Neural progenitor cell (in vitro differentiated cells): ENCODE measurements at regions not wholly inside any gene's neighbourhood (a gene's known extent, or its start where the extent isn't known, plus 50 kb on each side); places are given as distances from the start of the nearest gene placed in this dataset.

Experiments
- DNase-seq: peaks from one replicate; pipeline ENCODE4 v3.0.0-alpha.2; 2016; ENCODE audit warnings: low spot score
- H2AFZ ChIP-seq: fragments of 200-600 bp; sonication (generic); replicated peaks from 2 replicates; pipeline ENCODE4 v1.6.1; 2016; ENCODE audit warnings: antibody characterized with exemption
- H3F3A ChIP-seq: fragments of 200-600 bp; sonication (generic); 2 replicates; pipeline ENCODE4 v1.6.1; 2016; ENCODE audit warnings: antibody characterized with exemption, low read depth
- H3K27ac ChIP-seq: fragments of 200-600 bp; sonication (generic); 2 replicates; pipeline ENCODE4 v1.5.1; 2016; ENCODE audit warnings: mild to moderate bottlenecking
- H3K27me3 ChIP-seq: fragments of 200-600 bp; sonication (generic); 2 replicates; pipeline ENCODE4 v1.6.1; 2016; ENCODE audit warnings: mild to moderate bottlenecking, moderate library complexity
- H3K36me3 ChIP-seq: fragments of 200-600 bp; sonication (generic); 2 replicates; pipeline ENCODE4 v1.5.1; 2016
- H3K4me1 ChIP-seq: fragments of 200-600 bp; sonication (generic); 2 replicates; pipeline ENCODE4 v1.6.1; 2016; ENCODE audit warnings: mixed run types
- H3K4me2 ChIP-seq: fragments of 200-600 bp; sonication (generic); 2 replicates; pipeline ENCODE4 v1.6.1; 2016
- H3K4me3 ChIP-seq: fragments of 200-600 bp; sonication (generic); 2 replicates; pipeline ENCODE4 v1.5.1; 2016
- H3K79me2 ChIP-seq: fragments of 200-600 bp; sonication (generic); 2 replicates; pipeline ENCODE4 v1.6.1; 2016; ENCODE audit warnings: low read depth
- H3K9ac ChIP-seq: fragments of 200-600 bp; sonication (generic); 2 replicates; pipeline ENCODE4 v1.6.1; 2016
- H3K9me3 ChIP-seq: fragments of 200-600 bp; sonication (generic); 2 replicates; pipeline ENCODE4 v1.5.1; 2016; ENCODE audit warnings: low read depth
- H4K20me1 ChIP-seq: fragments of 200-600 bp; sonication (generic); 2 replicates; pipeline ENCODE4 v1.6.1; 2016; ENCODE audit warnings: low read depth
- H3K27ac Mint-ChIP-seq: 3 replicates; pipeline ENCODE4 v1.8.0; 2021; ENCODE audit warnings: mixed read lengths
- H3K27me3 Mint-ChIP-seq: 2 replicates; pipeline ENCODE4 v1.8.0; 2022; ENCODE audit warnings: low read depth, mild to moderate bottlenecking, inconsistent platforms, moderate library complexity, mixed read lengths; ENCODE audit not compliant: insufficient read depth
- H3K36me3 Mint-ChIP-seq: 3 replicates; pipeline ENCODE4 v1.8.0; 2021; ENCODE audit warnings: mixed read lengths
- H3K4me1 Mint-ChIP-seq: 3 replicates; pipeline ENCODE4 v1.8.0; 2021; ENCODE audit warnings: mixed read lengths
- H3K4me3 Mint-ChIP-seq: 3 replicates; pipeline ENCODE4 v1.8.0; 2021; ENCODE audit warnings: mild to moderate bottlenecking, moderate library complexity, mixed read lengths
- H3K9me3 Mint-ChIP-seq: 3 replicates; pipeline ENCODE4 v1.8.0; 2020; ENCODE audit warnings: mixed read lengths
- CTCF ChIP-seq: fragments of 200-600 bp; sonication (generic); IDR thresholded peaks from 2 replicates; pipeline ENCODE4 v1.5.1; 2017; ENCODE audit warnings: antibody characterized with exemption, mild to moderate bottlenecking
- EZH2 ChIP-seq: fragments of 200-600 bp; sonication (generic); IDR thresholded peaks from 2 replicates; pipeline ENCODE4 v1.6.1; 2017; ENCODE audit warnings: antibody characterized with exemption, mild to moderate bottlenecking, moderate library complexity
- EZH2phosphoT487 ChIP-seq: fragments of 200-600 bp; sonication (generic); IDR thresholded peaks from 2 replicates; pipeline ENCODE4 v1.6.1; 2017; ENCODE audit warnings: antibody characterized with exemption

- Histone ChIP-seq H3K9ac (no peak overlapping the region), H3K36me3 (no peaks in the 10 kb centered on the region), H4K20me1 (no peaks in the 10 kb centered on the region), H3K4me2 (no peak overlapping the region), H3K27me3 (no peaks in the 10 kb centered on the region), H3K27ac (no peak overlapping the region), H2AFZ (no peak overlapping the region), H3F3A (no peaks in the 10 kb centered on the region), H3K4me3 (no peak overlapping the region), H3K4me1 (peaks cover 3% of the 10 kb centered on the region), H3K9me3 (no peaks in the 10 kb centered on the region), H3K79me2 (no peaks in the 10 kb centered on the region)
- H3K4me1 Mint-ChIP-seq = no peaks in the 10 kb centered on the region
- TF ChIP-seq CTCF (no peak), EZH2 (no peak), EZH2phosphoT487 (no peak)
- peaks cover 2% of the 10 kb centered on the region for H3K27me3 Mint-ChIP-seq
- no peak for DNase-seq
- H3K4me3 Mint-ChIP-seq = no peak overlapping the region
- no peaks in the 10 kb centered on the region for H3K9me3 Mint-ChIP-seq
- no peak overlapping the region for H3K27ac Mint-ChIP-seq
- H3K36me3 Mint-ChIP-seq = no peaks in the 10 kb centered on the region
Observed at GRCh38 chr2:188118431-188118830, 173.2 kb upstream of the GULP1 start.

GRCh38 chr2:188119112-188119838 is 172.4 kb upstream of the GULP1 start:
- Histone ChIP-seq H3K27me3 (no peaks in the 10 kb centered on the region), H3K79me2 (no peaks in the 10 kb centered on the region), H3K27ac (no peak overlapping the region), H3K4me1 (no peaks in the 10 kb centered on the region), H3K36me3 (no peaks in the 10 kb centered on the region), H4K20me1 (no peaks in the 10 kb centered on the region), H2AFZ (no peak overlapping the region), H3F3A (no peaks in the 10 kb centered on the region), H3K9ac (no peak overlapping the region), H3K4me2 (no peak overlapping the region), H3K9me3 (no peaks in the 10 kb centered on the region), H3K4me3 (no peak overlapping the region)
- TF ChIP-seq EZH2 (no peak), EZH2phosphoT487 (no peak)
- peaks cover 2% of the 10 kb centered on the region for H3K27me3 Mint-ChIP-seq
- no peak for DNase-seq
- H3K4me3 Mint-ChIP-seq = no peak overlapping the region
- H3K36me3 Mint-ChIP-seq = no peaks in the 10 kb centered on the region
- no peaks in the 10 kb centered on the region for H3K9me3 Mint-ChIP-seq
- no peak overlapping the region for H3K27ac Mint-ChIP-seq
- H3K4me1 Mint-ChIP-seq = no peaks in the 10 kb centered on the region

GRCh38 chr2:188122985-188123384 is 168.7 kb upstream of the GULP1 start:
- H3K4me2 ChIP-seq = peak overlapping the region; percentile 62
- no peak for TF ChIP-seq EZH2phosphoT487
- H3K36me3 Mint-ChIP-seq = no peaks in the 10 kb centered on the region
- H3K4me1 Mint-ChIP-seq = no peaks in the 10 kb centered on the region
- H3K9ac ChIP-seq = no peak overlapping the region
- H3K9me3 Mint-ChIP-seq = no peaks in the 10 kb centered on the region
- H3K4me3 Mint-ChIP-seq = no peak overlapping the region
- peaks cover 2% of the 10 kb centered on the region for H3K27me3 Mint-ChIP-seq
- no peak for DNase-seq
- H3K79me2 ChIP-seq = no peaks in the 10 kb centered on the region
- H3K9me3 ChIP-seq = no peaks in the 10 kb centered on the region
- no peaks in the 10 kb centered on the region for H3K27me3 ChIP-seq
- H3F3A ChIP-seq = no peaks in the 10 kb centered on the region
- no peaks in the 10 kb centered on the region for H3K36me3 ChIP-seq
- no peak overlapping the region for H2AFZ ChIP-seq
- no peaks in the 10 kb centered on the region for H4K20me1 ChIP-seq
- H3K4me3 ChIP-seq = peak overlapping the region; percentile 24
- H3K27ac Mint-ChIP-seq = no peak overlapping the region
- no peaks in the 10 kb centered on the region for H3K4me1 ChIP-seq
- no peak overlapping the region for H3K27ac ChIP-seq

- Histone ChIP-seq H3K4me2 (no peak overlapping the region), H3K36me3 (no peaks in the 10 kb centered on the region), H3K27ac (no peak overlapping the region), H3K9ac (no peak overlapping the region), H3K9me3 (no peaks in the 10 kb centered on the region), H4K20me1 (no peaks in the 10 kb centered on the region), H3F3A (no peaks in the 10 kb centered on the region), H3K79me2 (no peaks in the 10 kb centered on the region), H3K27me3 (no peaks in the 10 kb centered on the region), H2AFZ (no peak overlapping the region), H3K4me3 (no peak overlapping the region), H3K4me1 (no peaks in the 10 kb centered on the region)
- Mint-ChIP-seq H3K36me3 (no peaks in the 10 kb centered on the region), H3K27me3 (no peaks in the 10 kb centered on the region), H3K27ac (no peak overlapping the region), H3K4me1 (peaks cover 4% of the 10 kb centered on the region), H3K4me3 (no peak overlapping the region), H3K9me3 (no peaks in the 10 kb centered on the region)
- TF ChIP-seq CTCF (no peak), EZH2phosphoT487 (no peak), EZH2 (no peak)
- DNase-seq = no peak
Observed at GRCh38 chr2:188129677-188130076, 162.0 kb upstream of the GULP1 start.
